HCT116 (cell line): ENCODE measurements at regions not wholly inside any gene's neighbourhood (a gene's known extent, or its start where the extent isn't known, plus 50 kb on each side); places are given as distances from the start of the nearest gene placed in this dataset.
"Not testable (repeated sequence)": the region's sequence is repeated elsewhere in the genome, so short reads cannot be mapped to it uniquely, and the experiment has no call there.

Source experiments
- ATAC-seq: fragments of 200-7000 bp; cut with Tn5 transposase; 2 replicates; pipeline ENCODE4 v1.9.1; 2020; ENCODE audit warnings: mild to moderate bottlenecking, moderate library complexity
- BruUV-seq: library from RNA; stranded (reverse); fragments of 400-500 nt; replicated peaks from 2 replicates; lab custom pipeline; 2021; lab: Mats Ljungman, UMichigan
- CTCF ChIA-PET: fragments of 300-600 bp; sonication (Branson Sonifier 250); formaldehyde crosslinking; loops from one replicate; lab custom pipeline; 2021; ENCODE audit warnings: antibody characterized with exemption; lab: Charles Lee
- POLR2A ChIA-PET: fragments of 300-600, 350-600 bp; sonication (Branson Sonifier 250); formaldehyde crosslinking; loops from one replicate; lab custom pipeline; 2021; ENCODE audit warnings: antibody characterized with exemption; lab: Charles Lee
- RAD21 ChIA-PET, 2 experiments: fragments of 300-600 bp; sonication (Branson Sonifier 250); formaldehyde crosslinking; loops; one replicate each; lab custom pipeline; 2023; ENCODE audit warnings: low total read pairs in 2 of 2; ENCODE audit not compliant: uncharacterized antibody in 2 of 2, unreplicated experiment in 2 of 2, low non-redundant PET in 1 of 2; lab: Charles Lee
- DNase-seq: peaks from one replicate; pipeline ENCODE4 v3.0.0-alpha.2; 2010; ENCODE audit warnings: low read depth, low spot score
- H2AFZ ChIP-seq: fragments of 200-600 bp; shearing (Covaris generic), sonication (generic); 2 replicates; pipeline ENCODE4 v1.6.1; 2017; ENCODE audit warnings: low read depth, mixed run types, mixed read lengths, antibody characterized with exemption, low read length; ENCODE audit not compliant: poor library complexity, severe bottlenecking
- H3K27ac ChIP-seq: 2 replicates; pipeline ENCODE4 v1.5.1; 2012; ENCODE audit warnings: low read depth, low read length
- H3K27me3 ChIP-seq: fragments of 200-600 bp; sonication (generic); 2 replicates; pipeline ENCODE4 v1.6.1; 2016; ENCODE audit warnings: mixed run types, low read length, mixed read lengths; ENCODE audit not compliant: insufficient read depth
- H3K36me3 ChIP-seq, 2 experiments: fragments of 200-500 bp in 1 of 2; fragments of 200-600 bp in 1 of 2; sonication (Bioruptor generic) in 1 of 2; sonication (generic) in 1 of 2; 2 replicates each; pipeline versions ENCODE4 v1.5.1 to v1.6.1; 2014 to 2016; ENCODE audit warnings: low read length in 2 of 2, inconsistent platforms in 1 of 2, mixed read lengths in 1 of 2, mixed run types in 1 of 2; ENCODE audit not compliant: insufficient read depth in 2 of 2, control insufficient read depth in 1 of 2
- H3K4me1 ChIP-seq, 2 experiments: fragments of 200-600 bp in 1 of 2; sonication (generic) in 1 of 2; 2 replicates each; pipeline versions ENCODE4 v1.5.1 to v1.6.1; 2012 to 2017; ENCODE audit warnings: low read length in 2 of 2, inconsistent platforms in 1 of 2, mild to moderate bottlenecking in 1 of 2, mixed read lengths in 1 of 2, mixed run types in 1 of 2, moderate library complexity in 1 of 2; ENCODE audit not compliant: insufficient read depth in 2 of 2, control insufficient read depth in 1 of 2
- H3K4me2 ChIP-seq: fragments of 200-600 bp; sonication (generic); 2 replicates; pipeline ENCODE4 v1.6.1; 2017; ENCODE audit warnings: mixed run types, low read length, mixed read lengths
- H3K4me3 ChIP-seq, 2 experiments: fragments of 200-600 bp in 1 of 2; sonication (generic) in 1 of 2; replicated peaks in 1 of 2; 2 replicates each; pipeline ENCODE4 v1.5.1; 2011 to 2016; ENCODE audit warnings: low read length in 2 of 2, control low read depth in 1 of 2, low read depth in 1 of 2, mild to moderate bottlenecking in 1 of 2, mixed read lengths in 1 of 2, mixed run types in 1 of 2
- H3K79me2 ChIP-seq: fragments of 200-600 bp; sonication (generic); 2 replicates; pipeline ENCODE4 v1.6.1; 2017; ENCODE audit warnings: mild to moderate bottlenecking, mixed run types, low read length, moderate library complexity, mixed read lengths; ENCODE audit not compliant: insufficient read depth
- H3K9ac ChIP-seq: fragments of 200-600 bp; sonication (generic); 2 replicates; pipeline ENCODE4 v1.6.1; 2016; ENCODE audit warnings: low read length, mixed read lengths
- H3K9me2 ChIP-seq: fragments of 200-600 bp; sonication (generic), shearing (Covaris generic); 2 replicates; pipeline ENCODE4 v1.6.1; 2017; ENCODE audit warnings: mixed run types, mild to moderate bottlenecking, moderate library complexity; ENCODE audit not compliant: insufficient read depth
- H3K9me3 ChIP-seq, 2 experiments: fragments of 200-500 bp in 1 of 2; fragments of 200-600 bp in 1 of 2; sonication (Bioruptor generic) in 1 of 2; sonication (generic) in 1 of 2; 2 replicates each; pipeline ENCODE4 v1.6.1; 2014 to 2017; ENCODE audit warnings: low read length in 2 of 2, mixed read lengths in 2 of 2, inconsistent platforms in 1 of 2, low read depth in 1 of 2, mild to moderate bottlenecking in 1 of 2, mixed run types in 1 of 2, moderate library complexity in 1 of 2; ENCODE audit not compliant: control insufficient read depth in 1 of 2, insufficient read depth in 1 of 2
- H4K20me1 ChIP-seq: fragments of 200-600 bp; sonication (generic), shearing (Covaris generic); 2 replicates; pipeline ENCODE4 v1.6.1; 2017; ENCODE audit warnings: mixed run types, mild to moderate bottlenecking, moderate library complexity; ENCODE audit not compliant: insufficient read depth
- intact Hi-C: fragments of 100-400 bp; cut with micrococcal nuclease; formaldehyde crosslinking; loops from 2 replicates; pipeline ENCODE4 v1.10.0; 2022

DNA sequence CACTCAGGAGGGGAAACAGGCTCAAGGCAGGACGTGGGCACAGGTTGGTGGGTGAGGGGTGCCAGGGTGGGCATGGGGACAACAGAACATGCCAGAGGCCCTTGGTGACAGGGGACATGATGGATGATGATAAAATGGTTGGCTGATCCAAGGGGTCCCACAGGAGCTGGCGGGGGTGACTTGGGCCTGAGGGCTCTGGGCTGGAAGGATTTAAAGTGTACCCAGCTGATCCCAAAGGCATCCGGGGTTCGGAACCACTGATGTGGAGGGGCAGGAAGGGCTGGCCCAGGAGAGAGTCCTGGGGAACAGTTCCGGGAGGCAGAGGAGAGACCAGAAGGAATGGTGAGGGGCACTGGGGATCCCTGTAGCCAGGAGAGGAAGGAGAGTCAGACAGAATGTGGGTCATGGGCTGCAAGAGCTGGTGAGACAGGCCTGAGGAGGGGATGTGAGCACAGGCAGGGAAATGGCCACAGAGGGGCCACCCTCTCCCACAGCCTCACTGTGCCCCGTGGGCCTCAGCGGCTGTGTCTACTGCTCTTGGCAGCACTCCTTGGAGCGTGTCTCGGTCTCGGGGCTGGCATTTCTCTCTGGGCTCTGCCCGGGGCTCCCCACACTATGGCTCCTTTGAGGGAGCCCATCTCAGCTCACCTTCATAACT, 70.7 kb upstream of the PTPN20 start:
- H3K9ac ChIP-seq, RAD21 ChIA-PET, CTCF ChIA-PET, H3K9me2 ChIP-seq, H3K4me3 ChIP-seq, H3K79me2 ChIP-seq, H3K4me1 ChIP-seq, POLR2A ChIA-PET, BruUV-seq, ATAC-seq, H3K36me3 ChIP-seq, H3K27me3 ChIP-seq, H3K27ac ChIP-seq, H3K9me3 ChIP-seq, H3K4me2 ChIP-seq, DNase-seq, H4K20me1 ChIP-seq, intact Hi-C loops, H2AFZ ChIP-seq: not testable (repeated sequence)

DNA sequence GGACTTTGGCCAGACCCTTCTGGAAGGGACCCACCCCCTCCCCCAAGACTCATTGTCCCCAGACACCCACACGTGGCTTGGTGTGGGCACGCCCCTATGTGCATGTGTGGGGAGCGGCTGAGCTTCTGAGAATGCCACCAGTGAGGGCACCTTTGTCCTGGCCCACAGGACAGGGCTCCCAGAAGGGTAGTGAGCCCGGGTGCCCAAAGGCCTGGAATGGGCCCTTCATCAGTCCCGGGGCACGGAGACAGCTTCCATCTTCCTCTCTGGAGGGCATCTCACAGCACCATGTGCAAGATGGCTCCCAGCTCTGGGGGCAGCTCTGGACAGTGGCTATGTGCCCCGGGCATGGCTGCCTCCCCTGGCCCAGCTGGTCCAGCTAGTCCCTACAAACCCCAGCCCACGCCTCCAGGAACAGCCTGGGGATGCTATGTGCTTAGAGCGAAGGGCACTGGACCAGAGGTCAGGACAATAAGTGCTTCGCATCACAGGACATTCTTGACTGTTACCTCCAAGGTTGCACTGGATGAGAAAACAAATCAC, 70.1 kb upstream of the PTPN20 start:
- RAD21 ChIA-PET, BruUV-seq, DNase-seq, H2AFZ ChIP-seq, H3K36me3 ChIP-seq, CTCF ChIA-PET, H3K9me3 ChIP-seq, H3K27me3 ChIP-seq, H3K4me1 ChIP-seq, POLR2A ChIA-PET, ATAC-seq, H3K9ac ChIP-seq, H3K9me2 ChIP-seq, H3K4me3 ChIP-seq, H3K4me2 ChIP-seq, H4K20me1 ChIP-seq, H3K27ac ChIP-seq, intact Hi-C loops, H3K79me2 ChIP-seq: not testable (repeated sequence)

DNA sequence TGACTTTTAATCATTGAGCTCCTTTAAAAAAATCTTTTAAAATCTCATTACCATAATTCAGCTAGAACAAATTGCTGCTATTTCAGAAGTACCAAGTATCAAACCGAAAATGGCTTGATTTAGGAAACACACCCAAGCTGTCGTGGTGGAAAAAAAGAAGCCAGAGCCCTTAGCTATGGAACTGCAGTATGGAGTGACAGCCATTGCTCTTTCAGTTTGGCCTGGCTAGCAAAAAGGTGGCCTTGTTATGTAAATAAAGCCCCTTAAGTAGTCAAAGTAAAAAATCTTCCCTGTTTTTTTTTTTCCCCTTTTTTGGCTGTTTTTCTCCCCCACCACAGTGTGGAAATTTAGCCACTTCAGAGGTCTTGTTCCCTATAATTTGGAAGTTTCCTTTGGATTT, 66.0 kb upstream of the PTPN20 start:
- H3K27ac ChIP-seq, RAD21 ChIA-PET, H3K4me3 ChIP-seq, H3K27me3 ChIP-seq, H3K36me3 ChIP-seq, CTCF ChIA-PET, H3K9me3 ChIP-seq, H3K9ac ChIP-seq, BruUV-seq, DNase-seq, ATAC-seq, intact Hi-C loops, H3K9me2 ChIP-seq, H3K4me2 ChIP-seq, H2AFZ ChIP-seq, POLR2A ChIA-PET, H3K79me2 ChIP-seq, H3K4me1 ChIP-seq, H4K20me1 ChIP-seq: not testable (repeated sequence)

DNA sequence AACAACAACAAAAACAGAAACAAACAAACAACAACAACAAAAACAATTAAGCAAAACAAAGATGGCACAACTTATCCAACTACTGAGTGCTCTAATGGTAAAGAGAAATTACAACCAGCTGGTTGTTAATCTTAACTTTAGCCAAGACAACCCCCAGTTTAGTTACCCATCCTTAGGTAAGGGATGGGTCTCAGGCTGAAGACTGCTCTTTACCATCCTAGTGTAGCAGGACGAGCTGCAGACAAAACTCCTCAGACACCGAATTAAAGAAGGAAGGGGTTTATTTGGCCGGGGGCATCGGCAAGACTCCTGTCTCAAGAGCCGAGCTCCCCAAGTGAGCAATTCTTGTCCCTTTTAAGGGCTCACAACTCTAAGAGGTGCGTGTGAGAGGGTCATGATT, 65.6 kb upstream of the PTPN20 start:
- CTCF ChIA-PET, H2AFZ ChIP-seq, H3K4me3 ChIP-seq, DNase-seq, H3K79me2 ChIP-seq, H3K9me3 ChIP-seq, H3K4me2 ChIP-seq, intact Hi-C loops, BruUV-seq, H4K20me1 ChIP-seq, H3K9ac ChIP-seq, POLR2A ChIA-PET, H3K27me3 ChIP-seq, H3K27ac ChIP-seq, RAD21 ChIA-PET, H3K9me2 ChIP-seq, ATAC-seq, H3K36me3 ChIP-seq, H3K4me1 ChIP-seq: not testable (repeated sequence)
